ENCODE measurements at regions not wholly inside any gene's neighbourhood (a gene's known extent, or its start where the extent isn't known, plus 50 kb on each side); places are given as distances from the start of the nearest gene placed in this dataset.

GRCh38 chr3:18716821-18717220, 291.7 kb upstream of the SATB1 start:
- TF ChIP-seq, protein P1, sequence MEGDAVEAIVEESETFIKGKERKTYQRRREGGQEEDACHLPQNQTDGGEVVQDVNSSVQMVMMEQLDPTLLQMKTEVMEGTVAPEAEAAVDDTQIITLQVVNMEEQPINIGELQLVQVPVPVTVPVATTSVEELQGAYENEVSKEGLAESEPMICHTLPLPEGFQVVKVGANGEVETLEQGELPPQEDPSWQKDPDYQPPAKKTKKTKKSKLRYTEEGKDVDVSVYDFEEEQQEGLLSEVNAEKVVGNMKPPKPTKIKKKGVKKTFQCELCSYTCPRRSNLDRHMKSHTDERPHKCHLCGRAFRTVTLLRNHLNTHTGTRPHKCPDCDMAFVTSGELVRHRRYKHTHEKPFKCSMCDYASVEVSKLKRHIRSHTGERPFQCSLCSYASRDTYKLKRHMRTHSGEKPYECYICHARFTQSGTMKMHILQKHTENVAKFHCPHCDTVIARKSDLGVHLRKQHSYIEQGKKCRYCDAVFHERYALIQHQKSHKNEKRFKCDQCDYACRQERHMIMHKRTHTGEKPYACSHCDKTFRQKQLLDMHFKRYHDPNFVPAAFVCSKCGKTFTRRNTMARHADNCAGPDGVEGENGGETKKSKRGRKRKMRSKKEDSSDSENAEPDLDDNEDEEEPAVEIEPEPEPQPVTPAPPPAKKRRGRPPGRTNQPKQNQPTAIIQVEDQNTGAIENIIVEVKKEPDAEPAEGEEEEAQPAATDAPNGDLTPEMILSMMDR (IDR thresholded peaks at IDR 0.05), result no peak
- no peak for TF ChIP-seq POLR2A (IDR thresholded peaks at IDR 0.05)
